B cell (primary cell): ENCODE measurements at regions not wholly inside any gene's neighbourhood (a gene's known extent, or its start where the extent isn't known, plus 50 kb on each side); places are given as distances from the start of the nearest gene placed in this dataset.
A peak's percentile ranks its signal among the peaks of the same experiment; 100 is the strongest.

Source experiments
- ATAC-seq: fragments of 200-7000 bp; cut with Tn5 transposase; one replicate; pipeline ENCODE4 v1.10.0; 2021; ENCODE audit warnings: low read depth, mild to moderate bottlenecking, moderate number of reproducible peaks, moderate library complexity
- CTCF ChIA-PET: fragments of 350-600 bp; sonication (Branson Sonifier 250); formaldehyde crosslinking; loops from one replicate; lab custom pipeline; 2021; ENCODE audit warnings: antibody characterized with exemption, inconsistent platforms; lab: Charles Lee
- POLR2A ChIA-PET: fragments of 350-600 bp; sonication (Branson Sonifier 250); formaldehyde crosslinking; loops from one replicate; lab custom pipeline; 2021; ENCODE audit warnings: antibody characterized with exemption; lab: Charles Lee
- DNase-seq: peaks from one replicate; pipeline ENCODE4 v3.0.0; 2013
- H2AFZ ChIP-seq: 2 replicates; pipeline ENCODE4 v1.6.1; 2012; ENCODE audit warnings: mild to moderate bottlenecking, low read depth, low read length; ENCODE audit not compliant: insufficient read depth, poor library complexity, severe bottlenecking
- H3K27ac ChIP-seq, 2 donors: 1 replicate in 1 of 2; 2 replicates in 1 of 2; pipeline ENCODE4 v1.5.1; 2012 to 2013; ENCODE audit warnings: low read length in 2 of 2, mild to moderate bottlenecking in 2 of 2, moderate library complexity in 1 of 2
- H3K27me3 ChIP-seq, 4 experiments: fragments of 200-600 bp in 1 of 4; sonication (generic) in 1 of 4; replicated peaks in 1 of 4; 1 replicate in 2 of 4; 2 replicates in 2 of 4; pipeline versions ENCODE4 v1.6.1 to v1.7.0; 2013 to 2016; ENCODE audit warnings: low read length in 3 of 4, mild to moderate bottlenecking in 2 of 4, mixed read lengths in 1 of 4, moderate library complexity in 1 of 4; ENCODE audit not compliant: insufficient read depth in 4 of 4, control insufficient read depth in 3 of 4; ENCODE audit errors: control extremely low read depth in 1 of 4
- H3K36me3 ChIP-seq, 2 experiments: replicated peaks in 1 of 2; 1 replicate in 1 of 2; 2 replicates in 1 of 2; pipeline versions ENCODE4 v1.6.1 to v1.7.1; 2013; ENCODE audit warnings: low read length in 1 of 2; ENCODE audit not compliant: insufficient read depth in 2 of 2, control insufficient read depth in 1 of 2; ENCODE audit errors: control extremely low read depth in 1 of 2, extremely low read depth in 1 of 2
- H3K4me1 ChIP-seq, 2 donors: fragments of 200-600 bp in 1 of 2; sonication (generic) in 1 of 2; 1 replicate in 1 of 2; 2 replicates in 1 of 2; pipeline versions ENCODE4 v1.5.1 to v1.6.1; 2013 to 2017; ENCODE audit warnings: low read length in 2 of 2; ENCODE audit not compliant: control insufficient read depth in 2 of 2, insufficient read depth in 2 of 2
- H3K4me2 ChIP-seq: replicated peaks from 2 replicates; pipeline ENCODE3; 2012; ENCODE audit warnings: mild to moderate bottlenecking, low read depth, low read length; ENCODE audit not compliant: poor library complexity, severe bottlenecking
- H3K4me3 ChIP-seq, 5 experiments: fragments of 200-600 bp in 1 of 5; sonication (generic) in 1 of 5; 1 replicate in 3 of 5; 2 replicates in 2 of 5; pipeline versions ENCODE4 v1.5.1 to v1.7.0; 2011 to 2016; ENCODE audit warnings: low read length in 4 of 5, mild to moderate bottlenecking in 4 of 5, low read depth in 2 of 5, control low read depth in 1 of 5, moderate library complexity in 1 of 5; ENCODE audit not compliant: insufficient read depth in 1 of 5; ENCODE audit errors: control extremely low read depth in 1 of 5, extremely low read depth in 1 of 5
- H3K79me2 ChIP-seq: fragments of 200-600 bp; sonication (generic); one replicate; pipeline ENCODE4 v1.6.0; 2016; ENCODE audit warnings: low read length; ENCODE audit not compliant: control insufficient read depth, insufficient read depth
- H3K9ac ChIP-seq: fragments of 200-600 bp; sonication (generic); 2 replicates; pipeline ENCODE4 v1.6.1; 2017; ENCODE audit warnings: mild to moderate bottlenecking, low read length, moderate library complexity
- H3K9me3 ChIP-seq, 3 donors: one replicate each; pipeline versions ENCODE4 v1.6.1 to v1.7.1; 2013; ENCODE audit warnings: low read length in 2 of 3; ENCODE audit not compliant: control insufficient read depth in 2 of 3, insufficient read depth in 1 of 3; ENCODE audit errors: control extremely low read depth in 1 of 3
- H4K20me1 ChIP-seq: 2 replicates; pipeline ENCODE4 v1.6.0; 2012; ENCODE audit warnings: mild to moderate bottlenecking, low read length; ENCODE audit not compliant: insufficient read depth, control insufficient read depth, poor library complexity, severe bottlenecking
- H3K27ac Mint-ChIP-seq: one replicate; pipeline ENCODE4 v1.8.0; 2021; ENCODE audit warnings: mixed read lengths
- H3K27me3 Mint-ChIP-seq: one replicate; pipeline ENCODE4 v1.8.0; 2021; ENCODE audit warnings: mixed read lengths
- H3K4me1 Mint-ChIP-seq: one replicate; pipeline ENCODE4 v1.8.0; 2021; ENCODE audit warnings: mixed read lengths
- H3K4me3 Mint-ChIP-seq: one replicate; pipeline ENCODE4 v1.8.0; 2021; ENCODE audit warnings: mixed read lengths
- H3K9me3 Mint-ChIP-seq: one replicate; pipeline ENCODE4 v1.8.0; 2022; ENCODE audit warnings: mixed read lengths; ENCODE audit not compliant: insufficient read depth
- CTCF ChIP-seq: fragments of 200-600 bp; IDR thresholded peaks from one replicate; pipeline ENCODE4 v1.8.0; 2022; ENCODE audit warnings: antibody characterized with exemption, mild to moderate bottlenecking
- EZH2 ChIP-seq: IDR thresholded peaks from 2 replicates; pipeline ENCODE4 v1.6.1; 2012; ENCODE audit warnings: borderline replicate concordance, low read depth, mild to moderate bottlenecking, moderate library complexity, low read length; ENCODE audit not compliant: insufficient read depth, poor library complexity, severe bottlenecking
- whole genome bisulfite sequencing: methylation state at CpG from one replicate; pipeline ENCODE4 v1.1.5; 2013; ENCODE audit warnings: missing lambda C conversion rate; ENCODE audit not compliant: insufficient coverage; 5-methylcytosine and 5-hydroxymethylcytosine counted together
- intact Hi-C: fragments of 100-400 bp; cut with micrococcal nuclease; formaldehyde crosslinking; loops from one replicate; pipeline ENCODE4 v1.10.0; 2022

- Mint-ChIP-seq H3K4me3 (peak overlapping the region; percentile 83), H3K9me3 (no peaks in the 10 kb centered on the region), H3K27me3 (no peaks in the 10 kb centered on the region), H3K4me1 (peaks cover 32% of the 10 kb centered on the region), H3K27ac (peak overlapping the region; percentile 70)
- H3K4me3 ChIP-seq = no peak overlapping the region
- no peak for DNase-seq
- H3K9me3 ChIP-seq = peaks cover 0 to 5% (median 0%) of the 10 kb centered on the region in 3 donors
- H3K27ac ChIP-seq = no peak overlapping the region
- ATAC-seq = no peak
- WGBS = 93% methylated on average over 9 of the region's 13 CpGs
- H3K79me2 ChIP-seq = no peaks in the 10 kb centered on the region
- H3K36me3 ChIP-seq = peaks cover 0 to 8% of the 10 kb centered on the region in 2 experiments
- peak overlapping the region; percentile 58 for H3K4me2 ChIP-seq
- H2AFZ ChIP-seq = no peak overlapping the region
- H4K20me1 ChIP-seq = no peaks in the 10 kb centered on the region
- intact Hi-C loops = loop anchor here (1.0 to 10.0 kb wide), 6 partner anchors 21 to 428 kb away; partner anchors contain the start of gene RMC1
- H3K27me3 ChIP-seq = no peaks in the 10 kb centered on the region
- peaks cover 17 to 24% of the 10 kb centered on the region in 2 donors for H3K4me1 ChIP-seq
- TF ChIP-seq EZH2 = no peak
- no peak for TF ChIP-seq CTCF
- ChIA-PET CTCF (interaction anchor here (0.6 to 11.5 kb wide), 17 partner anchors 12 to 558 kb away, joined by 3 to 182 read pairs (median 6); partner anchors contain the start of genes CABLES1 and RBBP8), POLR2A (interaction anchor here (0.6 to 1.5 kb wide), 4 partner anchors 98 to 226 kb away, joined by 3 to 5 read pairs (median 4); no protein-coding TSS in a partner anchor)
- no peak overlapping the region for H3K9ac ChIP-seq
These were observed 95.0 kb upstream of the RIOK3 start for GRCh38 chr18:23357996-23358594.

- Histone ChIP-seq H3K4me2 (peak overlapping the region; percentile 58), H3K36me3 (no peaks in the 10 kb centered on the region), H3K4me3 (no peak overlapping the region), H3K27ac (no peak overlapping the region), H3K9ac (no peak overlapping the region), H3K9me3 (peaks cover 0 to 5% (median 0%) of the 10 kb centered on the region in 3 donors), H3K27me3 (no peaks in the 10 kb centered on the region), H2AFZ (no peak overlapping the region), H4K20me1 (no peaks in the 10 kb centered on the region), H3K79me2 (no peaks in the 10 kb centered on the region), H3K4me1 (peaks cover 16 to 17% of the 10 kb centered on the region in 2 donors)
- H3K27me3 Mint-ChIP-seq = no peaks in the 10 kb centered on the region
- DNase-seq (no peak), ATAC-seq (no peak)
- ChIA-PET CTCF (interaction anchor here (0.6 to 11.5 kb wide), 13 partner anchors 11 to 559 kb away, joined by 3 to 182 read pairs (median 5); partner anchors contain the start of genes CABLES1 and RBBP8), POLR2A (interaction anchor here (0.5 kb wide), 1 partner anchor 178 kb away, joined by 3 read pairs; no protein-coding TSS in a partner anchor)
- TF ChIP-seq EZH2 (no peak), CTCF (no peak)
- intact Hi-C loops = loop anchor here (2.0 to 10.0 kb wide), 4 partner anchors 19 to 337 kb away; partner anchors contain the start of gene RMC1
- H3K4me3 Mint-ChIP-seq = no peak overlapping the region
- H3K27ac Mint-ChIP-seq = peak overlapping the region; percentile 70
- peaks cover 23% of the 10 kb centered on the region for H3K4me1 Mint-ChIP-seq
- no peaks in the 10 kb centered on the region for H3K9me3 Mint-ChIP-seq
- WGBS = 95% methylated on average over 6 of the region's 9 CpGs
These were observed 93.7 kb upstream of the RIOK3 start for GRCh38 chr18:23359421-23359820.
